Parathyroid adenoma (tissue), 2 donors: ENCODE measurements at regions not wholly inside any gene's neighbourhood (a gene's known extent, or its start where the extent isn't known, plus 50 kb on each side); places are given as distances from the start of the nearest gene placed in this dataset.

Experiments used
- H2AFZ ChIP-seq: fragments of 300-600 bp; sonication (generic); one replicate; pipeline ENCODE4 v1.7.0; 2017; ENCODE audit warnings: antibody characterized with exemption, mild to moderate bottlenecking
- H3K27ac ChIP-seq: fragments of 300-600 bp; sonication (generic); one replicate; pipeline ENCODE4 v1.7.0; 2017
- H3K27me3 ChIP-seq: fragments of 300-600 bp; sonication (generic); one replicate; pipeline ENCODE4 v1.7.0; 2017; ENCODE audit warnings: low read length; ENCODE audit not compliant: control insufficient read depth, insufficient read depth
- H3K36me3 ChIP-seq: fragments of 300-600 bp; sonication (generic); one replicate; pipeline ENCODE4 v1.7.0; 2017; ENCODE audit warnings: low read length; ENCODE audit not compliant: control insufficient read depth, insufficient read depth
- H3K4me1 ChIP-seq: fragments of 300-600 bp; sonication (generic); one replicate; pipeline ENCODE4 v1.7.0; 2017; ENCODE audit warnings: control low read depth
- H3K4me2 ChIP-seq: fragments of 300-600 bp; sonication (generic); one replicate; pipeline ENCODE4 v1.7.0; 2017; ENCODE audit warnings: low read length
- H3K4me3 ChIP-seq: fragments of 300-600 bp; sonication (generic); one replicate; pipeline ENCODE4 v1.7.0; 2017; ENCODE audit warnings: low read depth, low read length
- H3K79me2 ChIP-seq: fragments of 300-600 bp; sonication (generic); one replicate; pipeline ENCODE4 v1.7.0; 2017; ENCODE audit warnings: control low read depth
- H3K9ac ChIP-seq: fragments of 300-600 bp; sonication (generic); one replicate; pipeline ENCODE4 v1.7.0; 2017; ENCODE audit warnings: mild to moderate bottlenecking
- H3K9me3 ChIP-seq: fragments of 300-600 bp; sonication (generic); one replicate; pipeline ENCODE4 v1.7.0; 2017; ENCODE audit warnings: low read length; ENCODE audit not compliant: control insufficient read depth
- TF ChIP-seq, protein P1 (sequence below): fragments of 300-600 bp; sonication (generic); IDR thresholded peaks from one replicate; pipeline ENCODE4 v1.7.0; 2017; ENCODE audit warnings: antibody characterized with exemption, mild to moderate bottlenecking
- donor health status: primary hyperparathyroidism.

DNA sequence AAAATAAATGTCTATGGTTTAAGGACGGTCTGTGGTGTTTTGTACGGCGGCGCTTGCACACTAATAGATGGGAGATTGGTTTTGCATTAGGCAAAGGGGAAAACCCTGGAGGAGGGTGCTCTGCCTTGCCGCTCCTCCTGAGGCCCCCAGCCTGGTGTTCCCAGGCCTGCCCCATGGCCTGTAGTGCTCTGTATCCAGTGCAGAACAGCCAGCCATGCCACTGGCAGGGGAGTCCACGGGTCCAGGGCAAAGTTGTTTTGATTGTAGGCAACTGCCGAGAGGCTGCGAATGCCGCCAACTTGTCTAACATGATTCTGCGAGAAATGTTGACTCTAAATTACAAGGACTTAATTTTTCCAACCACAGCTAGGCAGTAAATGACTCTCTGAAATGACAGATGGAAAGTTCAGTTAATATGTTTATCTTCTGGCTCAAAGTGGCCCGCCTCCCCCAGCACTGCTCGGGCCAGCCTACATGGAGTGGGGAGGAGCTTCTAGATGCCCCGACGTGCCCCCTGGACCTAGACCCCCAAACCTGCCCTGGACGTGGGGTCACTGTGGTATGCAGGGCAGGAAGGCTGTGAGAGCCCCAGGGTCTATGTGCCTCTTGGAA is 104.6 kb upstream of the GDF10 start:
- Histone ChIP-seq H3K27me3 (no peaks in the 10 kb centered on the region), H3K9me3 (no peaks in the 10 kb centered on the region), H3K4me2 (no peak overlapping the region), H3K4me1 (no peaks in the 10 kb centered on the region), H3K4me3 (no peak overlapping the region), H2AFZ (no peak overlapping the region), H3K36me3 (no peaks in the 10 kb centered on the region), H3K79me2 (no peaks in the 10 kb centered on the region), H3K9ac (no peak overlapping the region), H3K27ac (no peak overlapping the region)
- TF ChIP-seq, protein P1, sequence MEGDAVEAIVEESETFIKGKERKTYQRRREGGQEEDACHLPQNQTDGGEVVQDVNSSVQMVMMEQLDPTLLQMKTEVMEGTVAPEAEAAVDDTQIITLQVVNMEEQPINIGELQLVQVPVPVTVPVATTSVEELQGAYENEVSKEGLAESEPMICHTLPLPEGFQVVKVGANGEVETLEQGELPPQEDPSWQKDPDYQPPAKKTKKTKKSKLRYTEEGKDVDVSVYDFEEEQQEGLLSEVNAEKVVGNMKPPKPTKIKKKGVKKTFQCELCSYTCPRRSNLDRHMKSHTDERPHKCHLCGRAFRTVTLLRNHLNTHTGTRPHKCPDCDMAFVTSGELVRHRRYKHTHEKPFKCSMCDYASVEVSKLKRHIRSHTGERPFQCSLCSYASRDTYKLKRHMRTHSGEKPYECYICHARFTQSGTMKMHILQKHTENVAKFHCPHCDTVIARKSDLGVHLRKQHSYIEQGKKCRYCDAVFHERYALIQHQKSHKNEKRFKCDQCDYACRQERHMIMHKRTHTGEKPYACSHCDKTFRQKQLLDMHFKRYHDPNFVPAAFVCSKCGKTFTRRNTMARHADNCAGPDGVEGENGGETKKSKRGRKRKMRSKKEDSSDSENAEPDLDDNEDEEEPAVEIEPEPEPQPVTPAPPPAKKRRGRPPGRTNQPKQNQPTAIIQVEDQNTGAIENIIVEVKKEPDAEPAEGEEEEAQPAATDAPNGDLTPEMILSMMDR: no peak

DNA sequence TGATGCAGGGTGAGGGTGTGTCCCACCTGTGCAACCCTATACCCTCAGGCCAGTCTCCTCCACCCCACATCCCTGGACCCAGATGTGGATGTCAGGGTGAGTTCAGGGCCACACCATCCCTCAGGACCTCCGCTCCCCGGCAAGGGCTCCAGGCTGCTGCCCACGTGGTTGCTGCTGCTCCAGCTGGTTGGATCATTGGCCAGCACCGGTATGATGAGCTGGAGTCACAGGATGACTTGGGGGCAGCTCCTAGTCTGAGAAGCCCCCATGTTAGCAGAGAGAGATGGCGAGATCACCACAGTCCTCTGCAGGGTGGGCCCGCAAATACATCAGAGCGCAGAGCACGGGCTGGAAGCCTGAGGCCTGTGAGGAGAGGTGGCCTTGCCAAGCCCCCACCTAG is 103.3 kb upstream of the GDF10 start:
- no peaks in the 10 kb centered on the region for H3K79me2 ChIP-seq
- H2AFZ ChIP-seq: no peak overlapping the region
- no peaks in the 10 kb centered on the region for H3K9me3 ChIP-seq
- no peak overlapping the region for H3K9ac ChIP-seq
- H3K4me2 ChIP-seq: no peak overlapping the region
- TF ChIP-seq, protein P1: no peak
- no peak overlapping the region for H3K4me3 ChIP-seq
- H3K4me1 ChIP-seq: no peaks in the 10 kb centered on the region
- H3K27me3 ChIP-seq: no peaks in the 10 kb centered on the region
- H3K36me3 ChIP-seq: no peaks in the 10 kb centered on the region
- H3K27ac ChIP-seq: no peak overlapping the region

DNA sequence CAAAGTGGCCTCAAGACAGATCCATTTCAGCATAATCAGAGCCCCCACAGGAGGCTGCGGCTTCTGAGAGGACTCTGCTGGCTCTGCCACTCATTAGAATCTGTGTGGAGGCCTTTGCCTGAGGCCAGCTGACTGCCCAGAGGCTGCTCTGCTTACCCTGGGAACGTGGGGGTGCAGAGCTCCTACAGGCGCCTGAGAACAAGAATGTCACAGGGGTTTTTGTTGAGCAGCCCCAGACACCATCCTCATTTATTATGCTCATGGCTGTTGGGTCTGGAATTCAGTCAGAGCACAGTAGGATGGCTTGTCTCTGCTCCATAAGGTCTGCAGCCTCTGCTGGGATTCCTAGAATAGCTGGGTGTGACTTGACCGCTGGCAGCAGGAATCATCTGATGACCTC is 101.8 kb upstream of the GDF10 start:
- Histone ChIP-seq H3K4me1 (no peaks in the 10 kb centered on the region), H3K27ac (no peak overlapping the region), H3K4me3 (no peak overlapping the region), H3K79me2 (no peaks in the 10 kb centered on the region), H2AFZ (no peak overlapping the region), H3K27me3 (no peaks in the 10 kb centered on the region), H3K4me2 (no peak overlapping the region), H3K36me3 (no peaks in the 10 kb centered on the region), H3K9ac (no peak overlapping the region), H3K9me3 (no peaks in the 10 kb centered on the region)
- TF ChIP-seq, protein P1: no peak

DNA sequence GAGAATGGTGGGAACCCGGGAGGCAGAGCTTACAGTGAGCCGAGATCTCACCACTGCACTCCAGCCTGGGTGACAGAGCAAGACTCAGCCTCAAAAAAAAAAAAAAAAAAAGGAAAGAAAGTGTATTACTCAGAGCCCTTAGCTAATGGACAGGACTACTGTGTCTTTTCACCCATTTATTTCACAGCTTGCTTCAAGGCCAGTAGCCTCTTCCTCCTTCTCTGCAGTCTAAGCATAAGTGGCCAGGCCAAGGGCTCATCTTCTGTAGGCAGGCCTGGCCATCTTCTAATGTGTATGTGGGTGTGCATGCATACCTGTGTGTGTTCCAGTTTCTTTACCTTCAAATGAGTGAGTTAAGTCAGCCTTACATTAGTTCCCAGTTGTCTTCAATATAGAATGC is 94.8 kb upstream of the GDF10 start:
- Histone ChIP-seq H3K27me3 (no peaks in the 10 kb centered on the region), H2AFZ (no peak overlapping the region), H3K79me2 (no peaks in the 10 kb centered on the region), H3K4me3 (no peak overlapping the region), H3K36me3 (no peaks in the 10 kb centered on the region), H3K9me3 (no peaks in the 10 kb centered on the region), H3K4me2 (no peak overlapping the region), H3K4me1 (no peaks in the 10 kb centered on the region), H3K9ac (no peak overlapping the region), H3K27ac (no peak overlapping the region)
- TF ChIP-seq, protein P1: no peak
